GM12878 (cell line): ENCODE measurements at regions not wholly inside any gene's neighbourhood (a gene's known extent, or its start where the extent isn't known, plus 50 kb on each side); places are given as distances from the start of the nearest gene placed in this dataset.

Experiments used
- ATAC-seq: fragments of 200-7000 bp; cut with Tn5 transposase; 3 replicates; pipeline ENCODE4 v1.9.1; 2020; ENCODE audit warnings: mild to moderate bottlenecking, moderate library complexity
- BruUV-seq: library from RNA; stranded (reverse); fragments of 400-500 nt; replicated peaks from 2 replicates; lab custom pipeline; 2021; lab: Mats Ljungman, UMichigan
- CTCF ChIA-PET: fragments of 300-600 bp; sonication (Branson Sonifier 250); formaldehyde crosslinking; extraction: SDS; loops from one replicate; lab custom pipeline; 2021; ENCODE audit warnings: inconsistent platforms; lab: Yijun Ruan, JAX
- POLR2A ChIA-PET: fragments of 350-600 bp; formaldehyde crosslinking; extraction: SDS; loops from one replicate; lab custom pipeline; 2021; ENCODE audit warnings: inconsistent platforms; lab: Charles Lee
- RAD21 ChIA-PET: fragments of 300-600 bp; sonication (Branson Sonifier 250); formaldehyde crosslinking; loops from one replicate; lab custom pipeline; 2023; ENCODE audit warnings: antibody characterized with exemption; ENCODE audit not compliant: unreplicated experiment; lab: Charles Lee
- SMC1A ChIA-PET: fragments of 300-600 bp; sonication (Branson Sonifier 250); formaldehyde crosslinking; loops from one replicate; lab custom pipeline; 2023; ENCODE audit not compliant: unreplicated experiment, uncharacterized antibody; lab: Charles Lee
- DNase-seq: peaks from one replicate; pipeline ENCODE4 v3.0.0-alpha.2; 2011; ENCODE audit warnings: low read depth, low spot score
- FAIRE-seq: peaks from 3 replicates; lab custom pipeline; 2011; peaks lifted over from hg19 to GRCh38; lab: Jason Lieb, UNC
- H2AFZ ChIP-seq: 2 replicates; pipeline ENCODE4 v1.6.0; 2011; ENCODE audit warnings: low read depth, low read length, control low read depth; ENCODE audit not compliant: control insufficient read depth
- H3K27ac ChIP-seq: 2 replicates; pipeline ENCODE4 v1.5.1; 2011; ENCODE audit warnings: control low read depth; ENCODE audit not compliant: control insufficient read depth, insufficient read depth
- H3K27me3 ChIP-seq, 2 experiments: replicated peaks in 1 of 2; 2 replicates each; pipeline versions ENCODE4 v1.6.0 to v1.6.1; 2011; ENCODE audit warnings: low read length in 1 of 2; ENCODE audit not compliant: control insufficient read depth in 2 of 2, insufficient read depth in 2 of 2
- H3K36me3 ChIP-seq, 2 experiments: 2 replicates each; pipeline ENCODE4 v1.5.1; 2011; ENCODE audit warnings: low read length in 1 of 2; ENCODE audit not compliant: control insufficient read depth in 2 of 2, insufficient read depth in 2 of 2
- H3K4me1 ChIP-seq: 2 replicates; pipeline ENCODE4 v1.6.1; 2011; ENCODE audit warnings: mild to moderate bottlenecking, low read length, moderate library complexity, mixed read lengths; ENCODE audit not compliant: control insufficient read depth, insufficient read depth
- H3K4me2 ChIP-seq: 2 replicates; pipeline ENCODE4 v1.6.0; 2011; ENCODE audit warnings: control low read depth; ENCODE audit not compliant: control insufficient read depth, insufficient read depth
- H3K4me3 ChIP-seq: fragments of 200-600 bp; sonication (generic); 2 replicates; pipeline ENCODE4 v1.5.1; 2016
- H3K79me2 ChIP-seq: 2 replicates; pipeline ENCODE4 v1.6.0; 2011; ENCODE audit warnings: low read length; ENCODE audit not compliant: control insufficient read depth, insufficient read depth
- H3K9ac ChIP-seq: 2 replicates; pipeline ENCODE4 v1.8.0; 2011; ENCODE audit warnings: low read length, control low read depth, mixed read lengths; ENCODE audit not compliant: control insufficient read depth, insufficient read depth
- H3K9me3 ChIP-seq: replicated peaks from 3 replicates; pipeline ENCODE4 v1.5.1; 2011; ENCODE audit warnings: mild to moderate bottlenecking, low read length; ENCODE audit not compliant: control insufficient read depth, insufficient read depth
- H4K20me1 ChIP-seq: 2 replicates; pipeline ENCODE4 v1.6.0; 2011; ENCODE audit not compliant: control insufficient read depth, insufficient read depth
- ATF7 ChIP-seq: fragments of 450-650 bp; IDR thresholded peaks from 2 replicates; pipeline ENCODE4 v1.6.1; 2016; ENCODE audit warnings: low read depth, mild to moderate bottlenecking
- BCL11A ChIP-seq: IDR thresholded peaks from 2 replicates; pipeline ENCODE4 v1.6.1; 2011; ENCODE audit warnings: low read depth, low read length
- CTCF ChIP-seq, 3 experiments: IDR thresholded peaks in 2 of 3; conservative IDR thresholded peaks in 1 of 3; 2 replicates each; pipeline ENCODE4 v1.5.1; 2011; ENCODE audit warnings: low read depth in 3 of 3, low read length in 3 of 3, mild to moderate bottlenecking in 3 of 3, control low read depth in 2 of 3, moderate library complexity in 2 of 3, inconsistent platforms in 1 of 3, mixed read lengths in 1 of 3; ENCODE audit not compliant: control insufficient read depth in 2 of 3, insufficient read depth in 1 of 3; ENCODE audit errors: extremely low read depth in 1 of 3
- CUX1 ChIP-seq: IDR thresholded peaks from 2 replicates; pipeline ENCODE4 v1.6.1; 2012; ENCODE audit warnings: improper control_type of control experiment, low read depth, low read length; ENCODE audit not compliant: insufficient replicate concordance
- GATAD2B ChIP-seq: fragments of 450-650 bp; conservative IDR thresholded peaks from 2 replicates; pipeline ENCODE4 v1.6.1; 2017; ENCODE audit warnings: low read depth, mild to moderate bottlenecking, moderate library complexity
- LARP7 ChIP-seq: fragments of 450-650 bp; IDR thresholded peaks from 2 replicates; pipeline ENCODE4 v1.6.1; 2017; ENCODE audit warnings: mild to moderate bottlenecking
- MAX ChIP-seq: IDR thresholded peaks from 2 replicates; pipeline ENCODE4 v1.6.1; 2012; ENCODE audit warnings: low read depth, low read length, improper control_type of control experiment
- MXI1 ChIP-seq: fragments of 150-350 bp; IDR thresholded peaks from 2 replicates; pipeline ENCODE4 v1.6.1; 2011; ENCODE audit warnings: low read depth, mild to moderate bottlenecking, inconsistent platforms, low read length, improper control_type of control experiment
- SMAD1 ChIP-seq: fragments of 450-650 bp; IDR thresholded peaks from 2 replicates; pipeline ENCODE4 v1.6.1; 2018; ENCODE audit warnings: mild to moderate bottlenecking, low read depth; ENCODE audit not compliant: partially characterized antibody
- SMARCA5 ChIP-seq: fragments of 450-650 bp; IDR thresholded peaks from 2 replicates; pipeline ENCODE4 v1.6.1; 2017; ENCODE audit warnings: mild to moderate bottlenecking
- SRF ChIP-seq, 2 experiments: IDR thresholded peaks; 2 replicates each; pipeline ENCODE4 v1.6.1; 2011; ENCODE audit warnings: low read depth in 2 of 2, low read length in 2 of 2, mild to moderate bottlenecking in 1 of 2, moderate library complexity in 1 of 2
- TBL1XR1 ChIP-seq: IDR thresholded peaks from 2 replicates; pipeline ENCODE4 v1.6.1; 2012; ENCODE audit warnings: low read depth, low read length, improper control_type of control experiment
- ZBTB11 ChIP-seq: fragments of 450-650 bp; formaldehyde crosslinking; IDR thresholded peaks from 2 replicates; pipeline ENCODE4 v1.5.0; 2022; ENCODE audit warnings: mild to moderate bottlenecking, missing genetic modification characterization
- ZNF217 ChIP-seq: fragments of 450-650 bp; IDR thresholded peaks from 2 replicates; pipeline ENCODE4 v1.6.1; 2017; ENCODE audit warnings: antibody characterized with exemption, mild to moderate bottlenecking
- in situ Hi-C: fragments of 300-500 bp; cut with MboI; formaldehyde crosslinking; loops from 9 replicates; pipeline ENCODE4 v1.14.3; 2018; ENCODE audit warnings: mixed read lengths
- intact Hi-C: fragments of 100-400 bp; cut with micrococcal nuclease; formaldehyde crosslinking; loops from one replicate; pipeline ENCODE4 v1.14.2; 2022; ENCODE audit not compliant: unreplicated experiment

GRCh38 chr3:30199855-30200254 is 406.5 kb upstream of the TGFBR2 start (continued):
- TF ChIP-seq ZBTB11 = no peak
- no peak for TF ChIP-seq TBL1XR1
- TF ChIP-seq MAX = no peak
- TF ChIP-seq LARP7 = no peak
- TF ChIP-seq GATAD2B = no peak

- no peak for ATAC-seq
- Histone ChIP-seq H3K4me2 (no peak overlapping the region), H3K4me3 (no peak overlapping the region), H2AFZ (no peak overlapping the region), H3K27ac (no peak overlapping the region), H3K36me3 (no peaks in the 10 kb centered on the region), H3K4me1 (no peaks in the 10 kb centered on the region), H3K79me2 (no peaks in the 10 kb centered on the region), H3K9ac (no peak overlapping the region), H3K9me3 (no peaks in the 10 kb centered on the region), H3K27me3 (no peaks in the 10 kb centered on the region; a peak in 1 of 4 replicates), H4K20me1 (no peaks in the 10 kb centered on the region)
- CTCF ChIA-PET = no interaction called here
- SMC1A ChIA-PET = no interaction called here
- no TSS peak for BruUV-seq
- intact Hi-C loops (no loop called here), in situ Hi-C loops (no loop called here)
- POLR2A ChIA-PET = no interaction called here
- no peak for FAIRE-seq
- DNase-seq = no peak
- RAD21 ChIA-PET = no interaction called here
- TF ChIP-seq SMAD1 = no peak
- no peak for TF ChIP-seq MXI1
- no peak for TF ChIP-seq SRF (IDR thresholded peaks at IDR 0.05; ENCODE audit: low read depth in 2 of 2, low read length in 2 of 2)
- TF ChIP-seq CTCF (IDR thresholded peaks at IDR 0.05 in 2 of 3, conservative IDR thresholded peaks at IDR 0.05 in 1 of 3; ENCODE audit: control insufficient read depth in 2 of 3, extremely low read depth in 1 of 3, insufficient read depth in 1 of 3, low read depth in 3 of 3, low read length in 3 of 3) = no peak
- TF ChIP-seq CUX1 = no peak
- no peak for TF ChIP-seq SMARCA5
- no peak for TF ChIP-seq ZNF217
- no peak for TF ChIP-seq ATF7
- no peak for TF ChIP-seq BCL11A
Measured at GRCh38 chr3:30201715-30202114, 404.7 kb upstream of the TGFBR2 start.
